PC-3 (cell line): ENCODE measurements at regions not wholly inside any gene's neighbourhood (a gene's known extent, or its start where the extent isn't known, plus 50 kb on each side); places are given as distances from the start of the nearest gene placed in this dataset.

ENCODE experiments used
- ATAC-seq: fragments of 200-7000 bp; cut with Tn5 transposase; 2 replicates; pipeline ENCODE4 v1.9.1; 2020; ENCODE audit warnings: mild to moderate bottlenecking, moderate library complexity
- BruUV-seq: library from RNA; stranded (reverse); fragments of 400-500 nt; replicated peaks from 2 replicates; lab custom pipeline; 2021; lab: Mats Ljungman, UMichigan
- CTCF ChIA-PET: fragments of 300-600 bp; sonication (Branson Sonifier 250); formaldehyde crosslinking; loops from one replicate; lab custom pipeline; 2022; ENCODE audit warnings: antibody characterized with exemption; lab: Charles Lee
- POLR2A ChIA-PET: fragments of 300-600 bp; sonication (Branson Sonifier 250); formaldehyde crosslinking; loops from one replicate; lab custom pipeline; 2022; ENCODE audit warnings: antibody characterized with exemption; ENCODE audit not compliant: unreplicated experiment; lab: Charles Lee
- DNase-seq: peaks from one replicate; pipeline ENCODE4 v3.0.0-alpha.2; 2015
- H2AFZ ChIP-seq: fragments of 300-600 bp; sonication (generic); 2 replicates; pipeline ENCODE4 v1.6.0; 2016; ENCODE audit warnings: antibody characterized with exemption, low read length
- H3F3A ChIP-seq: fragments of 300-600 bp; sonication (generic); one replicate; pipeline ENCODE4 v1.6.0; 2017; ENCODE audit warnings: antibody characterized with exemption, low read length, control low read depth, mild to moderate bottlenecking; ENCODE audit not compliant: unreplicated experiment
- H3K27ac ChIP-seq: fragments of 300-600 bp; sonication (generic); 2 replicates; pipeline ENCODE4 v1.5.1; 2016; ENCODE audit warnings: mild to moderate bottlenecking, low read length
- H3K27me3 ChIP-seq: fragments of 300-600 bp; sonication (generic); 2 replicates; pipeline ENCODE4 v1.6.1; 2016; ENCODE audit warnings: low read length, mixed read lengths
- H3K36me3 ChIP-seq: fragments of 300-600 bp; sonication (generic); 2 replicates; pipeline ENCODE4 v1.6.1; 2016; ENCODE audit warnings: low read depth, mixed run types, low read length, mixed read lengths
- H3K4me1 ChIP-seq: fragments of 300-600 bp; sonication (generic); 2 replicates; pipeline ENCODE4 v1.5.1; 2016; ENCODE audit warnings: low read length; ENCODE audit not compliant: insufficient read depth
- H3K4me2 ChIP-seq: fragments of 300-600 bp; sonication (generic); 2 replicates; pipeline ENCODE4 v1.6.0; 2016; ENCODE audit warnings: low read length
- H3K4me3 ChIP-seq: fragments of 300-600 bp; sonication (generic); 2 replicates; pipeline ENCODE4 v1.5.1; 2016; ENCODE audit warnings: mild to moderate bottlenecking, low read length, mixed read lengths
- H3K79me2 ChIP-seq: fragments of 300-600 bp; sonication (generic); 2 replicates; pipeline ENCODE4 v1.6.1; 2017; ENCODE audit warnings: low read length, mixed read lengths
- H3K9ac ChIP-seq: fragments of 300-600 bp; sonication (generic); 2 replicates; pipeline ENCODE4 v1.6.0; 2016; ENCODE audit warnings: mild to moderate bottlenecking, low read length
- H3K9me2 ChIP-seq: fragments of 300-600 bp; sonication (generic); replicated peaks from 2 replicates; pipeline ENCODE4 v1.6.1; 2016; ENCODE audit warnings: mixed run types, low read length, mixed read lengths
- H3K9me3 ChIP-seq: fragments of 300-600 bp; sonication (generic); 2 replicates; pipeline ENCODE4 v1.6.1; 2016; ENCODE audit warnings: low read length, mixed read lengths
- H4K20me1 ChIP-seq: fragments of 300-600 bp; sonication (generic); 2 replicates; pipeline ENCODE4 v1.6.1; 2016; ENCODE audit warnings: low read length, mixed read lengths
- EZH2 ChIP-seq: fragments of 300-600 bp; sonication (generic); IDR thresholded peaks from one replicate; pipeline ENCODE4 v1.6.1; 2017; ENCODE audit warnings: antibody characterized with exemption, mild to moderate bottlenecking, low read length; ENCODE audit not compliant: unreplicated experiment
- EZH2phosphoT487 ChIP-seq: fragments of 300-600 bp; sonication (generic); IDR thresholded peaks from 2 replicates; pipeline ENCODE4 v1.6.1; 2018; ENCODE audit warnings: mild to moderate bottlenecking, antibody characterized with exemption, low read length, borderline replicate concordance
- intact Hi-C: fragments of 100-400 bp; cut with micrococcal nuclease; formaldehyde crosslinking; loops from 2 replicates; pipeline ENCODE4 v1.9.0; 2023
- TF ChIP-seq, protein P1 (sequence below): fragments of 300-600 bp; sonication (generic); conservative IDR thresholded peaks from 2 replicates; pipeline ENCODE4 v1.5.1; 2017; ENCODE audit warnings: antibody characterized with exemption, low read depth, mild to moderate bottlenecking, low read length

DNA sequence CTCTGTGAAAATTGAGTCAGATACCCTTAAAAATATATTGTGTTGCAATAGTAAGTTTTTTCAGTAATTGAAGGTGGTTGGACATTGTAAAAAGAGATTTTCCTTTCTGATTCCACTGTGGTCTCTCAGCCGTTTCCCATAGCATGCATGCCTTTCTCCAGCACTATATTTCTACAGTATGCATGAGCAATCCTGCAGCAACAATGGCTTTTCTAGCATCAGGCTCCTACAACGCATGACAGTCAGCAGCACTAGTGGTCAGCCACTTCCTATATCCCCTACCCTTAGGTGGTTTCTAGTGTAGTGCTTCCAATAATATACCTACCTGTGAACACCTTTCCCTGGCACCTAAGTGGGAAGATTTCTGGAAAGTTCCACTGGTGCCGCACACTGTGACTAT is 55.4 kb upstream of the SNRPN start:
- H3K9me3 ChIP-seq: peaks cover 8% of the 10 kb centered on the region; the same call in 1 of the 2 replicates
- no peak overlapping the region for H3K4me2 ChIP-seq
- H3K27ac ChIP-seq: no peak overlapping the region
- H4K20me1 ChIP-seq: no peaks in the 10 kb centered on the region
- no peaks in the 10 kb centered on the region for H3K9me2 ChIP-seq
- CTCF ChIA-PET: no interaction called here
- no peak for DNase-seq
- no peak for ATAC-seq
- no peaks in the 10 kb centered on the region for H3K27me3 ChIP-seq
- TF ChIP-seq EZH2phosphoT487 (no peak), EZH2 (no peak)
- TF ChIP-seq, protein P1, sequence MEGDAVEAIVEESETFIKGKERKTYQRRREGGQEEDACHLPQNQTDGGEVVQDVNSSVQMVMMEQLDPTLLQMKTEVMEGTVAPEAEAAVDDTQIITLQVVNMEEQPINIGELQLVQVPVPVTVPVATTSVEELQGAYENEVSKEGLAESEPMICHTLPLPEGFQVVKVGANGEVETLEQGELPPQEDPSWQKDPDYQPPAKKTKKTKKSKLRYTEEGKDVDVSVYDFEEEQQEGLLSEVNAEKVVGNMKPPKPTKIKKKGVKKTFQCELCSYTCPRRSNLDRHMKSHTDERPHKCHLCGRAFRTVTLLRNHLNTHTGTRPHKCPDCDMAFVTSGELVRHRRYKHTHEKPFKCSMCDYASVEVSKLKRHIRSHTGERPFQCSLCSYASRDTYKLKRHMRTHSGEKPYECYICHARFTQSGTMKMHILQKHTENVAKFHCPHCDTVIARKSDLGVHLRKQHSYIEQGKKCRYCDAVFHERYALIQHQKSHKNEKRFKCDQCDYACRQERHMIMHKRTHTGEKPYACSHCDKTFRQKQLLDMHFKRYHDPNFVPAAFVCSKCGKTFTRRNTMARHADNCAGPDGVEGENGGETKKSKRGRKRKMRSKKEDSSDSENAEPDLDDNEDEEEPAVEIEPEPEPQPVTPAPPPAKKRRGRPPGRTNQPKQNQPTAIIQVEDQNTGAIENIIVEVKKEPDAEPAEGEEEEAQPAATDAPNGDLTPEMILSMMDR: no peak
- no peak overlapping the region for H2AFZ ChIP-seq
- no peaks in the 10 kb centered on the region for H3F3A ChIP-seq
- intact Hi-C loops: no loop called here
- no peak overlapping the region for H3K9ac ChIP-seq
- POLR2A ChIA-PET: no interaction called here
- no peaks in the 10 kb centered on the region for H3K79me2 ChIP-seq
- no peak overlapping the region for H3K4me3 ChIP-seq
- H3K4me1 ChIP-seq: no peaks in the 10 kb centered on the region
- no TSS peak for BruUV-seq
- no peaks in the 10 kb centered on the region for H3K36me3 ChIP-seq

DNA sequence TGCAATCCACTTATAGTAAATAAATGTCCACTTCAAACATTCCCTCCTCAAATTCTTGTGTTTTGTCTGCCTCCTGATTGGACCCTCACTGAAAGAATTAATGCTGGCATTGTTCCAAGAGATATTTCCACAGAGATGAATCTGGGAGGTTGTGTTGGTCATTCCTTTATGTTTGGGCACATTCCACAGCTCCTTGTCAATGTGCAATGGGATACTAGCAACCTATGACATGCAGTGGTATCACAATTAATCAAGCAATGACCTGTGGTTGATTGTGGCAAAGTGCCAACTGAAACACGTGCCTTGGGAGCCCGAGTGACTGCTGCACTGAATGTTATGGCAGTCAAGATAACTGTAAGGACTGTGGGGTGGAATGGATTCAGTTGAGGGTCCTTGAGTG is 55.0 kb upstream of the SNRPN start:
- no peaks in the 10 kb centered on the region for H3F3A ChIP-seq
- H3K9me2 ChIP-seq: no peaks in the 10 kb centered on the region
- no peaks in the 10 kb centered on the region for H3K79me2 ChIP-seq
- CTCF ChIA-PET: no interaction called here
- no peak for ATAC-seq
- no peak overlapping the region for H3K4me3 ChIP-seq
- no peaks in the 10 kb centered on the region for H3K27me3 ChIP-seq
- H3K27ac ChIP-seq: no peak overlapping the region
- peaks cover 8% of the 10 kb centered on the region; the same call in 1 of the 2 replicates for H3K9me3 ChIP-seq
- H3K36me3 ChIP-seq: no peaks in the 10 kb centered on the region
- no TSS peak for BruUV-seq
- intact Hi-C loops: no loop called here
- no peak overlapping the region for H3K9ac ChIP-seq
- TF ChIP-seq, protein P1: no peak
- TF ChIP-seq EZH2: no peak
- no peak for TF ChIP-seq EZH2phosphoT487
- no peaks in the 10 kb centered on the region for H4K20me1 ChIP-seq
- no peaks in the 10 kb centered on the region for H3K4me1 ChIP-seq
- no peak overlapping the region for H3K4me2 ChIP-seq
- no peak overlapping the region for H2AFZ ChIP-seq
- POLR2A ChIA-PET: no interaction called here
- no peak for DNase-seq

DNA sequence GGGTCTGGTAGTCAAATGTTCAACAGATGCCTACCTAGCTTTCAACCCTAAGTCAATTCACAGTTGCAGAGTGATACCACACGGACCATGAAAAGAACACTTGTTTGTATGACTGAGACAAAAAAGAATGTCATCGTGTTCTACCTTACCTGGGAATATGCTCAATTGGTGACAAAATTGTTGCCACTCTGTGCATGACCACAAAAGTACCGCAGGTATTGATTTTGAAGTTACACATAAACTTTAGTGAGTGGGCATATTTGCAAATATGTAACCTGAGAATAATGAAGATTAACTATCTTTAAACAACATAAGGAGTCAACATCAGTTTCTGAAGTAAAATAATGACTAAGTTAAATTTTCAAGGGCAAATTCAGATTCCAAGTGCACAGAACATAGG is 53.4 kb upstream of the SNRPN start:
- ATAC-seq (no peak), DNase-seq (no peak)
- H3K9me2 ChIP-seq: no peaks in the 10 kb centered on the region
- CTCF ChIA-PET: no interaction called here
- H3K4me1 ChIP-seq: no peaks in the 10 kb centered on the region
- H3K4me3 ChIP-seq: no peak overlapping the region
- H3K9ac ChIP-seq: no peak overlapping the region
- no peaks in the 10 kb centered on the region for H4K20me1 ChIP-seq
- intact Hi-C loops: no loop called here
- no peaks in the 10 kb centered on the region for H3K36me3 ChIP-seq
- H3K4me2 ChIP-seq: no peak overlapping the region
- peaks cover 8% of the 10 kb centered on the region; the same call in 1 of the 2 replicates for H3K9me3 ChIP-seq
- BruUV-seq: no TSS peak
- H3K27ac ChIP-seq: no peak overlapping the region
- POLR2A ChIA-PET: no interaction called here
- H3K27me3 ChIP-seq: no peaks in the 10 kb centered on the region
- no peak for TF ChIP-seq EZH2
- TF ChIP-seq, protein P1: no peak
- TF ChIP-seq EZH2phosphoT487: no peak
- no peaks in the 10 kb centered on the region for H3F3A ChIP-seq
- H2AFZ ChIP-seq: no peak overlapping the region
- no peaks in the 10 kb centered on the region for H3K79me2 ChIP-seq
